Cardiac muscle cell (in vitro differentiated cells and primary cell): ENCODE measurements at regions not wholly inside any gene's neighbourhood (a gene's known extent, or its start where the extent isn't known, plus 50 kb on each side); places are given as distances from the start of the nearest gene placed in this dataset.

Experiments used
- DNase-seq, 2 donors: peaks; one replicate each; pipeline versions ENCODE4 v3.0.0 to v3.0.0-alpha.2; 2010 to 2017; ENCODE audit warnings: low read depth in 1 of 2, low spot score in 1 of 2
- H3K27ac ChIP-seq: fragments of 200-600 bp; sonication (generic); 2 replicates; pipeline ENCODE4 v1.5.1; 2016
- H3K27me3 ChIP-seq: fragments of 200-600 bp; sonication (generic); 2 replicates; pipeline ENCODE4 v1.6.0; 2016; ENCODE audit warnings: control low read depth
- H3K36me3 ChIP-seq: fragments of 200-600 bp; sonication (generic); 2 replicates; pipeline ENCODE4 v1.5.1; 2016; ENCODE audit warnings: control low read depth
- H3K4me1 ChIP-seq: fragments of 200-600 bp; sonication (generic); 2 replicates; pipeline ENCODE4 v1.8.1; 2017; ENCODE audit warnings: low read depth, mild to moderate bottlenecking, mixed run types
- H3K4me3 ChIP-seq: fragments of 200-600 bp; sonication (generic); 2 replicates; pipeline ENCODE4 v1.5.1; 2016; ENCODE audit warnings: mild to moderate bottlenecking
- H3K9me3 ChIP-seq: fragments of 200-600 bp; sonication (generic); 2 replicates; pipeline ENCODE4 v1.5.1; 2017; ENCODE audit warnings: low read depth, mild to moderate bottlenecking, control low read depth
- TF ChIP-seq, protein P1 (sequence below): IDR thresholded peaks from 2 replicates; pipeline ENCODE4 v1.5.1; 2012; ENCODE audit warnings: low read depth, mild to moderate bottlenecking, low read length

DNA sequence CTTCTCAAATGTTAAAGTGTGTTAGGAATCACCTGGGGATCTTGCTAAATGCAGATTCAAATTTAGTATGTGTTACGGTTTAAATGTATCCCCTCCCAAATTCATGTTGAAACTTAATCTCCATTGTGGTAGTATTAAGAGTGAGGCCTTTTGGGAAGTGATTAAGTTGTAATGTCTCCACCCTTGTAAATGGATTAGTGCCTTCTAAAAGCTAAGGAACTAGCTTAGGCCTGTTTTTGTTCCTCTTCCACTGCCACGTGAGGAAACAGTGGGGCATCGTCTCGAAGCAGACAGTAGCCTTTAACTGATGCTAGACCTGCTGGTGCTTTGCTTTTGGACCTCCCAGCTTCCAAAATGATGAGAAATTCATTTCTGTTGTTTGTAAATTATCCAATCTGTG is 52.3 kb upstream of the SEMA3D start:
- peaks cover 6% of the 10 kb centered on the region for H3K4me1 ChIP-seq
- H3K27ac ChIP-seq = no peak overlapping the region
- no peak overlapping the region for H3K4me3 ChIP-seq
- no peaks in the 10 kb centered on the region for H3K9me3 ChIP-seq
- no peaks in the 10 kb centered on the region for H3K27me3 ChIP-seq
- TF ChIP-seq, protein P1, sequence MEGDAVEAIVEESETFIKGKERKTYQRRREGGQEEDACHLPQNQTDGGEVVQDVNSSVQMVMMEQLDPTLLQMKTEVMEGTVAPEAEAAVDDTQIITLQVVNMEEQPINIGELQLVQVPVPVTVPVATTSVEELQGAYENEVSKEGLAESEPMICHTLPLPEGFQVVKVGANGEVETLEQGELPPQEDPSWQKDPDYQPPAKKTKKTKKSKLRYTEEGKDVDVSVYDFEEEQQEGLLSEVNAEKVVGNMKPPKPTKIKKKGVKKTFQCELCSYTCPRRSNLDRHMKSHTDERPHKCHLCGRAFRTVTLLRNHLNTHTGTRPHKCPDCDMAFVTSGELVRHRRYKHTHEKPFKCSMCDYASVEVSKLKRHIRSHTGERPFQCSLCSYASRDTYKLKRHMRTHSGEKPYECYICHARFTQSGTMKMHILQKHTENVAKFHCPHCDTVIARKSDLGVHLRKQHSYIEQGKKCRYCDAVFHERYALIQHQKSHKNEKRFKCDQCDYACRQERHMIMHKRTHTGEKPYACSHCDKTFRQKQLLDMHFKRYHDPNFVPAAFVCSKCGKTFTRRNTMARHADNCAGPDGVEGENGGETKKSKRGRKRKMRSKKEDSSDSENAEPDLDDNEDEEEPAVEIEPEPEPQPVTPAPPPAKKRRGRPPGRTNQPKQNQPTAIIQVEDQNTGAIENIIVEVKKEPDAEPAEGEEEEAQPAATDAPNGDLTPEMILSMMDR = no peak
- no peaks in the 10 kb centered on the region for H3K36me3 ChIP-seq
- DNase-seq = no peak

DNA sequence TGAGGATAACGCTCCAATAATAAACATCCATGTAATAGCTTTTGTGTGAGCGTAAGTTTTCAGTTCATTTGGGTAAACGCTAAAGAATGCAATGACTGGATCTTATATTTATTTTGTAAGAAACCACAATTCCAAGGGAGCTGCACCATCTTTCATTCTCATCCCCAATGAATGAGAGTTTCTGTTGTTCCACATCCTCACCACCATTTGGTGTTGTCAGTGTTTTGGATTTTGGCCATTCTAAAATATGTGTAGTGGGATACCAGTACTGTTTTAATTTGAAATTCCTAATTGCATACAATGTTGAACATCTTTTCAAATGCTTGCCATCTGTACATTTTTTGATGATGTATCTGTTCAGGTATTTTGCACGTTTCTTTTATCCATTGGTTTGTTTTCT is 50.9 kb upstream of the SEMA3D start:
- TF ChIP-seq, protein P1 = no peak
- H3K27ac ChIP-seq = no peak overlapping the region
- H3K4me1 ChIP-seq = peaks cover 8% of the 10 kb centered on the region
- no peaks in the 10 kb centered on the region for H3K9me3 ChIP-seq
- no peaks in the 10 kb centered on the region for H3K27me3 ChIP-seq
- no peak for DNase-seq
- H3K36me3 ChIP-seq = no peaks in the 10 kb centered on the region
- H3K4me3 ChIP-seq = no peak overlapping the region
